Kidney epithelial cell (primary cell): ENCODE measurements at regions not wholly inside any gene's neighbourhood (a gene's known extent, or its start where the extent isn't known, plus 50 kb on each side); places are given as distances from the start of the nearest gene placed in this dataset.

ENCODE experiments used
- DNase-seq: peaks from one replicate; pipeline ENCODE4 v3.0.0-alpha.2; 2010; ENCODE audit warnings: low read depth
- H3K27me3 ChIP-seq: 2 replicates; pipeline ENCODE4 v1.6.0; 2011; ENCODE audit warnings: low read length; ENCODE audit not compliant: control insufficient read depth, insufficient read depth
- H3K36me3 ChIP-seq: 2 replicates; pipeline ENCODE4 v1.5.1; 2011; ENCODE audit warnings: low read length; ENCODE audit not compliant: control insufficient read depth, insufficient read depth
- H3K4me3 ChIP-seq: 2 replicates; pipeline ENCODE4 v1.5.1; 2011; ENCODE audit warnings: low read depth, mild to moderate bottlenecking, control low read depth, low read length
- CTCF ChIP-seq: IDR thresholded peaks from 2 replicates; pipeline ENCODE4 v1.5.1; 2011; ENCODE audit warnings: mild to moderate bottlenecking, moderate library complexity, low read length, control low read depth, inconsistent platforms; ENCODE audit not compliant: insufficient read depth, poor library complexity, severe bottlenecking

- DNase-seq: no peak
- TF ChIP-seq CTCF: no peak
- H3K36me3 ChIP-seq: no peaks in the 10 kb centered on the region
These were observed 255.8 kb downstream of the CYRIA start for GRCh38 chr2:16409849-16410248.

GRCh38 chr2:16409006-16409390 lies 256.6 kb downstream of the CYRIA start:
- Histone ChIP-seq H3K27me3 (no peaks in the 10 kb centered on the region), H3K36me3 (no peaks in the 10 kb centered on the region), H3K4me3 (no peak overlapping the region)
- no peak for TF ChIP-seq CTCF
- DNase-seq: no peak

More at GRCh38 chr2:16409849-16410248, 255.8 kb downstream of the CYRIA start:
- H3K27me3 ChIP-seq: no peaks in the 10 kb centered on the region
- no peak overlapping the region for H3K4me3 ChIP-seq

GRCh38 chr2:16408331-16409005 lies 257.2 kb downstream of the CYRIA start:
- H3K36me3 ChIP-seq: no peaks in the 10 kb centered on the region
- no peak for DNase-seq
- H3K4me3 ChIP-seq: no peak overlapping the region
- H3K27me3 ChIP-seq: no peaks in the 10 kb centered on the region
- TF ChIP-seq CTCF: no peak

GRCh38 chr2:16407358-16407757 lies 258.3 kb downstream of the CYRIA start:
- DNase-seq: no peak

GRCh38 chr2:16406496-16407289 lies 258.9 kb downstream of the CYRIA start:
- no peak for TF ChIP-seq CTCF
- H3K4me3 ChIP-seq: no peak overlapping the region
- DNase-seq: no peak
- no peaks in the 10 kb centered on the region for H3K27me3 ChIP-seq
- H3K36me3 ChIP-seq: no peaks in the 10 kb centered on the region

More at GRCh38 chr2:16407358-16407757, 258.3 kb downstream of the CYRIA start:
- H3K27me3 ChIP-seq: no peaks in the 10 kb centered on the region
- H3K4me3 ChIP-seq: no peak overlapping the region
- no peak for TF ChIP-seq CTCF
- no peaks in the 10 kb centered on the region for H3K36me3 ChIP-seq
